BE2C (cell line): ENCODE measurements at regions not wholly inside any gene's neighbourhood (a gene's known extent, or its start where the extent isn't known, plus 50 kb on each side); places are given as distances from the start of the nearest gene placed in this dataset.

Source experiments
- DNase-seq: peaks from one replicate; pipeline ENCODE4 v3.0.0-alpha.2; 2020
- H3K27me3 ChIP-seq: fragments of 250-450 bp; sonication (Bioruptor Pico); 2 replicates; pipeline ENCODE4 v1.5.1; 2020; ENCODE audit warnings: mild to moderate bottlenecking
- H3K36me3 ChIP-seq: fragments of 250-450 bp; sonication (Bioruptor Pico); 2 replicates; pipeline ENCODE4 v1.5.1; 2020; ENCODE audit warnings: mild to moderate bottlenecking
- H3K4me1 ChIP-seq: fragments of 250-450 bp; sonication (Bioruptor Pico); 2 replicates; pipeline ENCODE4 v1.5.1; 2020
- H3K4me3 ChIP-seq: 2 replicates; pipeline ENCODE4 v1.5.1; 2011; ENCODE audit warnings: low read depth, low read length
- H3K9me3 ChIP-seq: fragments of 250-450 bp; sonication (Bioruptor Pico); 2 replicates; pipeline ENCODE4 v1.5.1; 2020
- TF ChIP-seq, protein P1 (sequence below): IDR thresholded peaks from 2 replicates; pipeline ENCODE4 v1.5.1; 2012; ENCODE audit warnings: mild to moderate bottlenecking, low read depth, low read length

GRCh38 chr3:25297667-25298585 lies 130.1 kb upstream of the RARB start:
- no peaks in the 10 kb centered on the region for H3K4me1 ChIP-seq
- no peaks in the 10 kb centered on the region for H3K9me3 ChIP-seq
- DNase-seq, result no peak
- TF ChIP-seq, protein P1, sequence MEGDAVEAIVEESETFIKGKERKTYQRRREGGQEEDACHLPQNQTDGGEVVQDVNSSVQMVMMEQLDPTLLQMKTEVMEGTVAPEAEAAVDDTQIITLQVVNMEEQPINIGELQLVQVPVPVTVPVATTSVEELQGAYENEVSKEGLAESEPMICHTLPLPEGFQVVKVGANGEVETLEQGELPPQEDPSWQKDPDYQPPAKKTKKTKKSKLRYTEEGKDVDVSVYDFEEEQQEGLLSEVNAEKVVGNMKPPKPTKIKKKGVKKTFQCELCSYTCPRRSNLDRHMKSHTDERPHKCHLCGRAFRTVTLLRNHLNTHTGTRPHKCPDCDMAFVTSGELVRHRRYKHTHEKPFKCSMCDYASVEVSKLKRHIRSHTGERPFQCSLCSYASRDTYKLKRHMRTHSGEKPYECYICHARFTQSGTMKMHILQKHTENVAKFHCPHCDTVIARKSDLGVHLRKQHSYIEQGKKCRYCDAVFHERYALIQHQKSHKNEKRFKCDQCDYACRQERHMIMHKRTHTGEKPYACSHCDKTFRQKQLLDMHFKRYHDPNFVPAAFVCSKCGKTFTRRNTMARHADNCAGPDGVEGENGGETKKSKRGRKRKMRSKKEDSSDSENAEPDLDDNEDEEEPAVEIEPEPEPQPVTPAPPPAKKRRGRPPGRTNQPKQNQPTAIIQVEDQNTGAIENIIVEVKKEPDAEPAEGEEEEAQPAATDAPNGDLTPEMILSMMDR, result no peak
- H3K4me3 ChIP-seq, result no peak overlapping the region
- H3K36me3 ChIP-seq, result no peaks in the 10 kb centered on the region
- H3K27me3 ChIP-seq, result no peaks in the 10 kb centered on the region

- H3K4me3 ChIP-seq, result no peak overlapping the region
- DNase-seq, result no peak
- H3K9me3 ChIP-seq, result no peaks in the 10 kb centered on the region
- H3K27me3 ChIP-seq, result no peaks in the 10 kb centered on the region
- no peaks in the 10 kb centered on the region for H3K36me3 ChIP-seq
- TF ChIP-seq, protein P1, result no peak
- H3K4me1 ChIP-seq, result no peaks in the 10 kb centered on the region
Measured at GRCh38 chr3:25300141-25300540, 127.9 kb upstream of the RARB start.

DNA sequence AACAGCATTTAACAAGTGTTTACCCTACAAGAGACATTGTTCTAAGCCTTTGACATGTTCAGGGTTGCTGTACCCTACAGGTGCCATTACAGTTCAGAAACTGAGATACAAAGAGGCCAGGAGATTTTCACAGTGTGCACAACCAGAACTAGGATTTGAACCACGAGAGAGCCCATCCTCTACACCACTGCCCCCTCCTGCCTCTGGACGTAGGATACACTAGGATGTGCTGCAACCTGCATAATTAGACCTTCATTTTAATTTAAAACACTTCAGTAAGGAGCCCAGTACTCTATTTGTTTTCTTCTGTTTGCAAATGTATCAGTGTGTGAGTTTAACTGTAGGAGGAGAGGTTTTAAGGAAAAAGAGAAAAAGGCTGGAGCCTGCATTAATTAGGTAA lies 123.1 kb upstream of the RARB start:
- Histone ChIP-seq H3K4me3 (no peak overlapping the region), H3K36me3 (no peaks in the 10 kb centered on the region), H3K4me1 (no peaks in the 10 kb centered on the region), H3K27me3 (no peaks in the 10 kb centered on the region), H3K9me3 (no peaks in the 10 kb centered on the region)
- no peak for DNase-seq
- TF ChIP-seq, protein P1, result no peak

GRCh38 chr3:25306066-25306465 lies 122.0 kb upstream of the RARB start:
- no peak for DNase-seq
- no peak overlapping the region for H3K4me3 ChIP-seq

DNA sequence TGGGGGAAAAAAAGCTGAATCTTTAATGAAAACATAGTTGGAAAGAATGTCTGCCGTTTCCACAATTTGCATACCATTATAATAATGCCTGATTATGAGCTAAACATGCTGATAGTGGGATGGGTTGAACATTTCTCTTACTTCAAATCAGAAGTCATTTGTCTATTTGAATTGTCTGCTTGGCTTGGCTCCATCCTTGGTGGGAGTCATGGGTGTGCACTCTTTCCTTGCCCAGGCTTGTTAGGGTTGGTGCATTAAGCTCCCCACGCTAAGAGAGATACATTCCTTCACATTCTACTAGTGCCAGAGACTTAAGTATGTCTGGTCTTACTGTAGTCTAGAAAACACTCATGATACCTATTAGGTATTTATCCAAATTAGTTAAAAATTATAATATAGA lies 121.4 kb upstream of the RARB start:
- no peaks in the 10 kb centered on the region for H3K4me1 ChIP-seq
- no peaks in the 10 kb centered on the region for H3K36me3 ChIP-seq
- no peaks in the 10 kb centered on the region for H3K27me3 ChIP-seq
- DNase-seq, result no peak
- no peak overlapping the region for H3K4me3 ChIP-seq
- no peaks in the 10 kb centered on the region for H3K9me3 ChIP-seq
- TF ChIP-seq, protein P1, result no peak

More at GRCh38 chr3:25306066-25306465, 122.0 kb upstream of the RARB start:
- Histone ChIP-seq H3K9me3 (no peaks in the 10 kb centered on the region), H3K4me1 (no peaks in the 10 kb centered on the region), H3K27me3 (no peaks in the 10 kb centered on the region), H3K36me3 (no peaks in the 10 kb centered on the region)
- TF ChIP-seq, protein P1, result no peak

DNA sequence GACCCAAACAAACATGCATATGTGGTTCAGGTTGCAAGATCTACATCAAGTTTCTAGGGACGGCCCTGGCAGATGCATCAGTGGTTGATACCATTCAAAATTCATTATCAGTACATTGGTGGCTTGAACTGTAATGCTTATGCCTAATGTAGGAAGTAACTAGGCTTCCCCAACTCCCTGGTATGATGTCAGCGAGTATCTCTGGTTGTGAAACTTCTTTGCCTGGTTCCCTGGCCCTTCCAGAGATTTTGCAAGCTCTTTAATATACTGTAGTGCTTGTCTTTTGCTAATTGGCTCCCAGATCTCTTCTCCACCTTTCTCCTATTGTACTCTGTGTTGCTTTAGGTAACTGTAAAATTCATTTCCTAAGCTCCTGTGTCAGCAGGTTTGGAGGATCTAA lies 114.8 kb upstream of the RARB start:
- H3K9me3 ChIP-seq, result no peaks in the 10 kb centered on the region
- no peaks in the 10 kb centered on the region for H3K27me3 ChIP-seq
- no peaks in the 10 kb centered on the region for H3K36me3 ChIP-seq
- no peak for DNase-seq
- H3K4me1 ChIP-seq, result no peaks in the 10 kb centered on the region
- no peak overlapping the region for H3K4me3 ChIP-seq
- TF ChIP-seq, protein P1, result no peak
